ENCODE measurements at regions not wholly inside any gene's neighbourhood (a gene's known extent, or its start where the extent isn't known, plus 50 kb on each side); places are given as distances from the start of the nearest gene placed in this dataset.

GRCh38 chrX:131853440-131853839 is 169.7 kb upstream of the STK26 start:
- ChIA-PET CTCF (no interaction called here), POLR2A (no interaction called here)
- Histone ChIP-seq H3K27me3 (ENCODE audit: control insufficient read depth, insufficient read depth, low read length) (no peaks in the 10 kb centered on the region), H3K36me3 (ENCODE audit: control insufficient read depth, insufficient read depth, low read length) (no peaks in the 10 kb centered on the region), H3K4me3 (ENCODE audit: low read depth, low read length) (no peak overlapping the region)
- TF ChIP-seq CTCF (IDR thresholded peaks at IDR 0.05; ENCODE audit: insufficient read depth, low read depth, low read length), result no peak
- no peak for DNase-seq (ENCODE audit: low read depth)

- no peak for DNase-seq (ENCODE audit: low read depth)
- CTCF ChIA-PET, result interaction anchor here (0.7 to 1.4 kb wide), 2 partner anchors 13 to 796 kb away, joined by 3 to 4 read pairs; no protein-coding TSS in a partner anchor
- POLR2A ChIA-PET, result no interaction called here
- Histone ChIP-seq H3K36me3 (ENCODE audit: control insufficient read depth, insufficient read depth, low read length) (no peaks in the 10 kb centered on the region), H3K27me3 (ENCODE audit: control insufficient read depth, insufficient read depth, low read length) (no peaks in the 10 kb centered on the region), H3K4me3 (ENCODE audit: low read depth, low read length) (no peak overlapping the region)
- no peak for TF ChIP-seq CTCF (IDR thresholded peaks at IDR 0.05; ENCODE audit: insufficient read depth, low read depth, low read length)
Measured at GRCh38 chrX:131854581-131854980, 168.5 kb upstream of the STK26 start.

DNA sequence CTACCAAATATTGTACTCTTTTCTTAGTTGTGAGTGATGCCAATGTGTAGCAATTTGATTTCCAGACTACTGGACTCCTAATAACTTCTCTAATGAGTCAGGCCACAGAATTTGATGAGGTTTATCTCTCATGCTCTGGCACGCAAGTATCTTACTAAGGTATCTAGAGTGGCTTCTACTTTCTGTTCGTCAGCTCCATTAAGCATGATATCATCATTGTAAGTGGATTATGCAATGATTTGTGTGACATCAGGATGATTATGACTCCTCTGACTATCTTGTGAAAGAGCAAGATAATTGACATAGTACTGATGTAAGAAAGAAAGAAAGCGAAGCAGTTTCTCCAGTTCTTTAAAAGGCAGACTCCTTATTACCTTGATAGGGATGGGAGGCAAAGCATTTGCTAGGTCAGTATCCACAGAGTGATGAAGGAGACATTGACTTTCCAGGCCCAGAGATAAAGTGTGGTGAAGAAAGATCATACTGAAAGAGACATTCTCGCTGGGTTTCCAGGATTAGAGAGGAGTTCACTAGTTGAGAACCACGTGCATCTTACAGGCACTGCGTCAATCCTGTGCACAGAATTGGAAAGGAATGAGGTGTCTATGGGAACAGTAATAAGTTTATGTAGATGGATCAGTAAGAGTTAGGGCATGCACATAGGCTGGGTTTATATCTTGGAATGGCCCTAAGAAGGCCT is 161.9 kb upstream of the STK26 start:
- H3K27me3 ChIP-seq (ENCODE audit: control insufficient read depth, insufficient read depth, low read length), result no peaks in the 10 kb centered on the region
- no peak for DNase-seq (ENCODE audit: low read depth)
- no peaks in the 10 kb centered on the region for H3K36me3 ChIP-seq (ENCODE audit: control insufficient read depth, insufficient read depth, low read length)
- H3K4me3 ChIP-seq (ENCODE audit: low read depth, low read length), result no peak overlapping the region
- TF ChIP-seq CTCF (IDR thresholded peaks at IDR 0.05; ENCODE audit: insufficient read depth, low read depth, low read length), result no peak
- POLR2A ChIA-PET, result no interaction called here
- CTCF ChIA-PET, result no interaction called here

- Histone ChIP-seq H3K27me3 (ENCODE audit: control insufficient read depth, insufficient read depth, low read length) (no peaks in the 10 kb centered on the region), H3K36me3 (ENCODE audit: control insufficient read depth, insufficient read depth, low read length) (no peaks in the 10 kb centered on the region)
- CTCF ChIA-PET, result no interaction called here
Measured at GRCh38 chrX:131862321-131862720, 160.8 kb upstream of the STK26 start.

DNA sequence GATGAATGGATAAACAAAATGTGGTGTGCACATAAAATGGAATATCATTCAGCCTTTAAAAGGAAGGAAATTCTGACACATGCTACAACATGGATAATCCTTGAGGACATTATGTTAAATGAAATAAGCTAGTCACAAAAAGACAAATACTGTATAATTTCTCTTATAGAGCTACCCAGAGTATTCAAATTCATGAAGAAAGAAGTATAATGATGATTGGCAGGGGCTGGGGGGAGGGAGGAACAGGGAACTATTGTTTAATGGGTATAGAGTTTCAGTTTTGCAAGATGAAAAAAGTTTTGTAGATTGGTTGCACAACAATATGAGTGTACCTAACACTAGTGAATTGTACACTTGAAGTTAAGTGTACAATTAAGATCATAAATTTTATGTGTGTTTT is 153.9 kb upstream of the STK26 start:
- CTCF ChIA-PET, result no interaction called here
- POLR2A ChIA-PET, result no interaction called here
- no peak for DNase-seq (ENCODE audit: low read depth)
- no peaks in the 10 kb centered on the region for H3K36me3 ChIP-seq (ENCODE audit: control insufficient read depth, insufficient read depth, low read length)
- H3K4me3 ChIP-seq (ENCODE audit: low read depth, low read length), result no peak overlapping the region
- H3K27me3 ChIP-seq (ENCODE audit: control insufficient read depth, insufficient read depth, low read length), result no peaks in the 10 kb centered on the region
- TF ChIP-seq CTCF (IDR thresholded peaks at IDR 0.05; ENCODE audit: insufficient read depth, low read depth, low read length), result no peak

More at GRCh38 chrX:131862321-131862720, 160.8 kb upstream of the STK26 start:
- H3K4me3 ChIP-seq (ENCODE audit: low read depth, low read length), result no peak overlapping the region
- TF ChIP-seq CTCF (IDR thresholded peaks at IDR 0.05; ENCODE audit: insufficient read depth, low read depth, low read length), result no peak
- POLR2A ChIA-PET, result no interaction called here
- no peak for DNase-seq (ENCODE audit: low read depth)
